ENCODE measurements at regions not wholly inside any gene's neighbourhood (a gene's known extent, or its start where the extent isn't known, plus 50 kb on each side); places are given as distances from the start of the nearest gene placed in this dataset.

- Histone ChIP-seq H3K4me3 (no peak overlapping the region), H3K4me1 (no peaks in the 10 kb centered on the region), H3K36me3 (no peaks in the 10 kb centered on the region), H3K27me3 (no peaks in the 10 kb centered on the region), H3K9me3 (no peaks in the 10 kb centered on the region), H3K27ac (no peak overlapping the region)
- no peak for DNase-seq (ENCODE audit: low spot score in 2 of 2)
- no peak for TF ChIP-seq CTCF (IDR thresholded peaks at IDR 0.05)
- intact Hi-C loops (cut with DNase I) = no loop called here
Measured at GRCh38 chr1:214205053-214205452, 75.9 kb upstream of the SMYD2 start.

GRCh38 chr1:214208460-214208859, 72.5 kb upstream of the SMYD2 start:
- Histone ChIP-seq H3K36me3 (no peaks in the 10 kb centered on the region), H3K9me3 (no peaks in the 10 kb centered on the region), H3K4me3 (no peak overlapping the region), H3K27me3 (no peaks in the 10 kb centered on the region), H3K4me1 (no peaks in the 10 kb centered on the region), H3K27ac (no peak overlapping the region)
- no peak for DNase-seq (ENCODE audit: low spot score in 2 of 2)
- no peak for TF ChIP-seq CTCF (IDR thresholded peaks at IDR 0.05)
- intact Hi-C loops (cut with DNase I) = no loop called here

DNA sequence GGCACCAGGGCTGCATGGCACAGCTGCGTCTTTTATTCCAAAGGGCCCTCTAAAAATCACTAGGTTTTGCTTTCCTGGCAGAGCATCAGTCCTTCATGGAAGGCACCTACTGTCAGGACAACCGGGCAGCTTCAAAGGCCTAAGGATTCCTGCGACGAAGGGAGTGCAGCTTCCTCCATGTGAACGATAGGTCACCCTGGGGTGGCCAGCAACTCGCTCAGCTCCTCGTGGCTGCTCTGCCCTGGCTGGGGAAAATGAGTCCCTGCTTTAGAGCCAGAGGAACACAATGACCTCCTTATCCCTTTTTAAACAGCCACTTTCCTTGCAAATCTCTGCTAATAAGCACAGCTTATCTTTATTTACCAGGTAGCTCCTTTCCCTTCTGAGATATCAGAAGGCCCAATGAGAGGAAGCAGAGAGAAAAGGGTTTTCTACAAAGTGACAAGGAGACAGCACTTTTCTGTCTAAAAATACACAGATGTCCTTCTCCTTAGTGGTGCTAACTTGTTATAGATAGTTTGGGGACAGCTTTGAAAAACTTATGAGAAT, 71.6 kb upstream of the SMYD2 start:
- no peaks in the 10 kb centered on the region for H3K27me3 ChIP-seq
- no peak for TF ChIP-seq CTCF (IDR thresholded peaks at IDR 0.05)
- no peaks in the 10 kb centered on the region for H3K4me1 ChIP-seq
- DNase-seq (ENCODE audit: low spot score in 2 of 2) = no peak
- no peaks in the 10 kb centered on the region for H3K36me3 ChIP-seq
- H3K9me3 ChIP-seq = no peaks in the 10 kb centered on the region
- H3K27ac ChIP-seq = no peak overlapping the region
- intact Hi-C loops (cut with DNase I) = no loop called here
- no peak overlapping the region for H3K4me3 ChIP-seq

DNA sequence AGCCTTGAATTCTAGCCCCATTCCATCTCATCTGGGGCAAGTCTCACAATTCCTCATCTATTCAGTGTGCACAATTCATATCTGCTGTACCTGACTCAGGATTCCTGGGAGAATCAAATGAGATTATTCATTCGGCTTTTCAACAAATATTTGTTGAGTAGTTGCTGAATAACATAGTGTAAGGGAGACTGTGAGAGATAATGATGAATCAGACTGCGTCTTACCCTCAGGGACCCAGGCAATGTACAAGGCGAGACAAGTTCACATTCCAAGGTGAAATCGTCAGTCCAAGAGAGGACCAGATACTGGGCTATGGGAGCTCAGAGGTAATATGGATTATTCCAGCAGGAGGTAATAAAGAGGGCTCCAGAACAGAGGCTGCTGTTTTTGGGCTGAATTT, 67.8 kb upstream of the SMYD2 start:
- no peak overlapping the region for H3K4me3 ChIP-seq
- H3K36me3 ChIP-seq = no peaks in the 10 kb centered on the region
- H3K27me3 ChIP-seq = no peaks in the 10 kb centered on the region
- DNase-seq (ENCODE audit: low spot score in 2 of 2) = no peak
- TF ChIP-seq CTCF (IDR thresholded peaks at IDR 0.05) = no peak
- no peaks in the 10 kb centered on the region for H3K9me3 ChIP-seq
- no peak overlapping the region for H3K27ac ChIP-seq
- intact Hi-C loops (cut with DNase I) = no loop called here
- no peaks in the 10 kb centered on the region for H3K4me1 ChIP-seq

DNA sequence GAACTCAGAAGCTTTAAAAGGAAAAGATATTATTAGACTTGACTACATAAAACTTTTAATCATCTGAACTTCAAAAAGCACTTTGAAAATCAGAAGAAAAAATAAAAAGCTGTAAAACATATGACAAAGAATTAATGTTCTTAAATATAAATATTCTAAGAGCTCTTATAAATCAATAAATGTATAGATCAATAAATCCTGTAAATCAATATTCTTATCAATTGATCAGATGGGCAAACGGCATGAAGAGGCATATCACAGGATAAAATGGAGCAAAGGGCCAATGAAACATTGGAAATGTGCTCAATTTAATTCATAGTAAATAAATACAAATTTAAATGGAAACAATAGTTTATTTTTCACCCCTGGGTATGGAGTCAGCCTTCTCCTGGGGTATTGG, 66.1 kb upstream of the SMYD2 start:
- Histone ChIP-seq H3K9me3 (no peaks in the 10 kb centered on the region), H3K4me3 (no peak overlapping the region), H3K36me3 (no peaks in the 10 kb centered on the region), H3K4me1 (no peaks in the 10 kb centered on the region), H3K27me3 (no peaks in the 10 kb centered on the region), H3K27ac (no peak overlapping the region)
- no peak for TF ChIP-seq CTCF (IDR thresholded peaks at IDR 0.05)
- no peak for DNase-seq (ENCODE audit: low spot score in 2 of 2)
- intact Hi-C loops (cut with DNase I) = loop anchor here (1.0 kb wide), 1 partner anchor 114 kb away; no protein-coding TSS in a partner anchor

GRCh38 chr1:214215583-214215982, 65.4 kb upstream of the SMYD2 start:
- DNase-seq (ENCODE audit: low spot score in 2 of 2) = no peak
- TF ChIP-seq CTCF (IDR thresholded peaks at IDR 0.05) = no peak
- Histone ChIP-seq H3K9me3 (no peaks in the 10 kb centered on the region), H3K4me1 (no peaks in the 10 kb centered on the region), H3K27me3 (no peaks in the 10 kb centered on the region), H3K27ac (no peak overlapping the region), H3K36me3 (no peaks in the 10 kb centered on the region), H3K4me3 (no peak overlapping the region)
- intact Hi-C loops (cut with DNase I) = no loop called here

Data from ascending aorta (tissue), 2 donors.